ENCODE measurements at regions not wholly inside any gene's neighbourhood (a gene's known extent, or its start where the extent isn't known, plus 50 kb on each side); places are given as distances from the start of the nearest gene placed in this dataset.

- TF ChIP-seq GABPA (IDR thresholded peaks at IDR 0.05 in 1 of 2, conservative IDR thresholded peaks at IDR 0.05 in 1 of 2) (no peak), CTCF (IDR thresholded peaks at IDR 0.05; ENCODE audit: low read depth, low read length, missing input control) (no peak), ZBTB33 (IDR thresholded peaks at IDR 0.05) (no peak), JUND (IDR thresholded peaks at IDR 0.05) (no peak), TAF1 (conservative IDR thresholded peaks at IDR 0.05) (no peak)
These were observed 150.2 kb downstream of the KCNJ2 start for GRCh38 chr17:70319516-70319915.

Data from liver (tissue), 3 donors.